22Rv1 (cell line): ENCODE measurements at regions not wholly inside any gene's neighbourhood (a gene's known extent, or its start where the extent isn't known, plus 50 kb on each side); places are given as distances from the start of the nearest gene placed in this dataset.
"Not testable (repeated sequence)": the region's sequence is repeated elsewhere in the genome, so short reads cannot be mapped to it uniquely, and the experiment has no call there.

Source experiments
- H3K27ac ChIP-seq: fragments of 450-650 bp; 2 replicates; pipeline ENCODE4 v1.5.1; 2017
- ZFX ChIP-seq: fragments of 450-650 bp; IDR thresholded peaks from 2 replicates; pipeline ENCODE4 v1.6.1; 2017; ENCODE audit warnings: antibody characterized with exemption, borderline replicate concordance
- TF ChIP-seq, protein P1 (sequence below): fragments of 450-650 bp; IDR thresholded peaks from 2 replicates; pipeline ENCODE4 v1.5.1; 2017; ENCODE audit warnings: mild to moderate bottlenecking

DNA sequence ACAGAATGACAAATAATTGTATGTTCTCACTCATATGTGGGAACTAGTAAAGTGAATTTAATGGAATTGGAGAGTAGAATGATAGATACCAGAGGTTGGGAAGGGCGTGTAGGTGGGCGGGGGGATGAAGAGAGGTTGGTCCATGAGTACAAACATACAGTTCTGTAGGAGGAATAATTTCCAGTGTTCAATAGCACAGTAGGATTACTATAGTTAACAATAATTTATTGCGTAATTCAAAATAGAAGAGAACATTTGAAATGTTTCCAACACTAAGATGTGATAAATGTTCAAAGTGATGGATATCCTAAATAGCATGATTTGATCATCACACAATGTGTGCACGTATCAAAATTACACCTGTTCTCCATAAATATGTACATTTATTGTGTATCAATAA is 106.2 kb upstream of the IL1RAPL2 start:
- no peak for TF ChIP-seq ZFX
- TF ChIP-seq, protein P1, sequence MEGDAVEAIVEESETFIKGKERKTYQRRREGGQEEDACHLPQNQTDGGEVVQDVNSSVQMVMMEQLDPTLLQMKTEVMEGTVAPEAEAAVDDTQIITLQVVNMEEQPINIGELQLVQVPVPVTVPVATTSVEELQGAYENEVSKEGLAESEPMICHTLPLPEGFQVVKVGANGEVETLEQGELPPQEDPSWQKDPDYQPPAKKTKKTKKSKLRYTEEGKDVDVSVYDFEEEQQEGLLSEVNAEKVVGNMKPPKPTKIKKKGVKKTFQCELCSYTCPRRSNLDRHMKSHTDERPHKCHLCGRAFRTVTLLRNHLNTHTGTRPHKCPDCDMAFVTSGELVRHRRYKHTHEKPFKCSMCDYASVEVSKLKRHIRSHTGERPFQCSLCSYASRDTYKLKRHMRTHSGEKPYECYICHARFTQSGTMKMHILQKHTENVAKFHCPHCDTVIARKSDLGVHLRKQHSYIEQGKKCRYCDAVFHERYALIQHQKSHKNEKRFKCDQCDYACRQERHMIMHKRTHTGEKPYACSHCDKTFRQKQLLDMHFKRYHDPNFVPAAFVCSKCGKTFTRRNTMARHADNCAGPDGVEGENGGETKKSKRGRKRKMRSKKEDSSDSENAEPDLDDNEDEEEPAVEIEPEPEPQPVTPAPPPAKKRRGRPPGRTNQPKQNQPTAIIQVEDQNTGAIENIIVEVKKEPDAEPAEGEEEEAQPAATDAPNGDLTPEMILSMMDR: no peak
- H3K27ac ChIP-seq: no peak overlapping the region

- not testable (repeated sequence) for H3K27ac ChIP-seq
Observed at GRCh38 chrX:104457130-104457529, 108.9 kb upstream of the IL1RAPL2 start.

DNA sequence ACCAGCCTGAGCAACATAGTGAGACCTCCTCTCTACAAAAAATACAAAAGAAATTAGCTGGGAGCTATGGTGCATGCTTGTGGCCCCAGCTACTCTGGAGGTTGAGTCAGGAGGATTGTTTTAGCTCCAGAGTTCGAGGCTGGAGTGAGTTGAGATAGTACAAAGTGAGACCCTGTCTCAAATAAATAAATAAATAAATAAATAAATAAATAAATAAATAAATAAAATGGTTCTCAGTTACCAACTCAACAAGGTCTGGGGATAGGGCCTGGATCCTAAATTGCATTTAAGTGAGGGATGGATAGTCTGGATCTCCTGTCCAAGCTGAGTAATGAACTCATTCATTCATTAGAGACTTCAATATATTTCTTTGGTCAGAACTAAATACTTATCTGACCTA is 115.7 kb upstream of the IL1RAPL2 start:
- TF ChIP-seq ZFX: no peak
- TF ChIP-seq, protein P1: no peak
- no peak overlapping the region for H3K27ac ChIP-seq

- TF ChIP-seq, protein P1: no peak
- TF ChIP-seq ZFX: no peak
- H3K27ac ChIP-seq: no peak overlapping the region
Observed at GRCh38 chrX:104445591-104445990, 120.4 kb upstream of the IL1RAPL2 start.

- TF ChIP-seq, protein P1: no peak
- TF ChIP-seq ZFX: no peak
- no peak overlapping the region for H3K27ac ChIP-seq
Observed at GRCh38 chrX:104435249-104435648, 130.8 kb upstream of the IL1RAPL2 start.

DNA sequence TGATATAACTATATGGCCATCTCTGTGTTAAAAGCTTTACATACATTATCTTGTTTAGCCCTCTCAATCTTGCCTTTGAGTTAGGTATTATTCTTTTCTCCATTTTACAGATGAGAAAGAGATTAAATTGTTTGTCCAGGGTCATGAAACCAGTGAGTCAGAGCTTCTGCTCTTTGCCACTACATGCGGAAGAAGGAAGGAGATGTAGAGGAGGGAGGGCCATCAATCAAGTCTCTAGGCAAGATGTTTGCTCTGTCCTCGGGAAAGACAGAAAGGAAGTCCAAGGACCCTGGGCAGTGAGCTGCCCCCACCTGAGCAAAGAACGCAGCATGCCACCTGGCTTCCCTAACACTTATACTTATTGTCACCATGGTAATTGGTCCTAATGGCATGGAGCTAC is 133.7 kb upstream of the IL1RAPL2 start:
- H3K27ac ChIP-seq: no peak overlapping the region
- TF ChIP-seq, protein P1: no peak
- no peak for TF ChIP-seq ZFX

DNA sequence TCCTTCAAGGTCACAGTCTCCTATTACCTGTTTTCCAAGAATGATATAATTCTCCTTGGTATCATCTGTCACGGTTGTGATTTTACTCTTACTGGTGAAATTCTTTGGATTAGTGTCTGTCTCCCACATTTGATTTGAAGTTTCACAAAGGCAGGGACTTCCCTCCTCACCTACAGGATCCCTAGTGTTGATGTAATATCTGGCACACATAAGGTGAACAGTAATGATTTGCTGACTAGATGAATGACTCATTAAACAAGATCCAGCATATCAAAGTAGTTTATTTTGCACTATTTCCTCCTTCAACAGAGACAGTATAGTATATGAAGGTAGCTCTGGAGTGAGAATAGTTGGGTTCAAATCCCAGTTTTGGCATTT is 135.3 kb upstream of the IL1RAPL2 start:
- no peak for TF ChIP-seq ZFX

DNA sequence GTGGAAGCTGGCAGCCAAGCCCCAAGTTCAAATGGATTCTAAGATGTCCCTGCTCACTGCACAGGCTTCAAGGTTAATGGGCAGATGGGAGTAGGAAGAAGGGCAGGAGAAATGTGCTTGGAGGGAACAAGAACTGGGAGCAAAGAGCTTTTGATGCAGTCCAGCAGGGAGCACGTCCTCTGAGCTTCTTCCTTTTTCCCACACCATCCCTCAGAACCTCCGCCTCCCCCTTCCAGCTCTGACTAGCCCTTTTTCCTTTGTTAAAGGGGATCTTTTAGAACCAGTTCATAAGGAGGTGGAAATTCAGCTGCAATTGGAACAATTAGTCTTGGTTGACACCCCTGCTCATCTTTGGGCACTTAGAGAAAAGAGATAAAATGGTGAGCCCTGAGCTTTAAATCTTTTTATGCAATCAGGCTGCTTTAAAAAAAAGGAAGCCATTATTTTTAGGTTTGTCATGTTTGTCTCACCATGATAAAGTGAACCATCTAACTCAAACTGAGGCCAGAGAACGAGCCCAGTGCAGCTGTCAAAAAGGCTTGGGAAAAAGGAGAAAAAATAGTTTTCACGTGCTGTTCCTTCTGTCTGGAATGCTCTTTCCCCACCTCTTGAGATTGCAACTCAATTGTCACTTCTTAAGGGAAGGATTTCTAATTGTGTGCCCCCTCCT is 135.8 kb upstream of the IL1RAPL2 start:
- no peak for TF ChIP-seq ZFX
- TF ChIP-seq, protein P1: no peak
- H3K27ac ChIP-seq: no peak overlapping the region

More for the DNA sequence above, 135.3 kb upstream of the IL1RAPL2 start:
- no peak overlapping the region for H3K27ac ChIP-seq
